Psoas muscle (tissue), 7 donors: ENCODE measurements at regions not wholly inside any gene's neighbourhood (a gene's known extent, or its start where the extent isn't known, plus 50 kb on each side); places are given as distances from the start of the nearest gene placed in this dataset.

Experiments
- ATAC-seq, 4 donors: fragments of 200-7000 bp; cut with Tn5 transposase; one replicate each; pipeline ENCODE4 v1.9.1; 2020; ENCODE audit warnings: moderate library complexity in 3 of 4, mild to moderate bottlenecking in 2 of 4
- DNase-seq, 2 donors: peaks; one replicate each; pipeline ENCODE4 v3.0.0-alpha.2; 2020
- H3K27ac ChIP-seq: fragments of 200-600 bp; one replicate; pipeline ENCODE4 v1.8.0; 2022
- H3K27me3 ChIP-seq, 3 donors: fragments of 200-600 bp in 1 of 3; one replicate each; pipeline versions ENCODE4 v1.6.1 to v1.8.0; 2013 to 2022; ENCODE audit warnings: low read length in 2 of 3, mild to moderate bottlenecking in 2 of 3, moderate library complexity in 1 of 3; ENCODE audit not compliant: insufficient read depth in 3 of 3
- H3K36me3 ChIP-seq, 2 donors: fragments of 200-600 bp in 1 of 2; one replicate each; pipeline versions ENCODE4 v1.6.1 to v1.8.0; 2013 to 2022; ENCODE audit warnings: low read depth in 1 of 2, mild to moderate bottlenecking in 1 of 2, moderate library complexity in 1 of 2; ENCODE audit not compliant: insufficient read depth in 1 of 2
- H3K4me1 ChIP-seq: fragments of 200-600 bp; one replicate; pipeline ENCODE4 v1.8.0; 2022
- H3K4me3 ChIP-seq: fragments of 200-600 bp; one replicate; pipeline ENCODE4 v1.8.0; 2022; ENCODE audit warnings: mild to moderate bottlenecking
- H3K9me3 ChIP-seq: fragments of 200-600 bp; one replicate; pipeline ENCODE4 v1.8.0; 2022
- CTCF ChIP-seq: fragments of 200-600 bp; IDR thresholded peaks from one replicate; pipeline ENCODE4 v1.8.0; 2022; ENCODE audit warnings: antibody characterized with exemption
- WGBS, 3 donors: extraction: QIAGEN DNeasy Blood & Tissue Kit; methylation state at CpG; one replicate each; pipeline versions ENCODE4 v1.1.6 to v1.1.7; 2013; 5-methylcytosine and 5-hydroxymethylcytosine counted together
- intact Hi-C, 2 donors: fragments of 100-400 bp; cut with DNase I; formaldehyde crosslinking; loops; one replicate each; pipeline versions ENCODE4 v1.11.0 to v1.14.2; 2022
- donor health status: healthy with polysubstance abuse.
- donor health status: DM: no; HTN: no; CAD: no; lungs with moderate emphysema.
- donor health status: Bipolar disorder and iron deficiency.
- donor health status: healthy.
- donor health status: DM: yes; HTN: yes; CAD: no.
- donor health status: DM: no; HTN: no; CAD: no.
- donor health status: DM: yes; HTN: yes; CAD: no.

DNA sequence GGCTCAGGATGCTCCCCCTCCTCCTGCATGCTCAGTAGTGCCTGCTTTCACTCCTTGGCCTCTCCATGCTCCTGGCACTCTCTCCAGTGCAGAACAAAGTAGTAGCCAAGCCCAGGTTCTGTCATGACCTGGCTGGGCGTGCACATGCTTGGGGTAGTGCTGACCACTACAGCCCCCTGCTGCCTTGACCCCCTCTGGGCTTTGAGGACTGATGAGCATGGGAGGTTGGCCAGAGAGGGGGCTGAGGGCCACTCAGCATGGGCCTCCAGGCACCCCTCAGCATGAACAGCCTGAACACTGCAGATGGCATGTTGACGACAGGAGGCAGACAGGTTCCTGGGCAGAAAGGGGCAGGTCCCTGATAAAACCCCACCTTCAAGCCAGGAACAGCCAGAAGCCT is 935.7 kb upstream of the PRMT6 start:
- H3K4me3 ChIP-seq = no peak overlapping the region
- no peak for TF ChIP-seq CTCF
- intact Hi-C loops = no loop called here
- no peaks in the 10 kb centered on the region for H3K27me3 ChIP-seq
- no peak for ATAC-seq
- H3K9me3 ChIP-seq = no peaks in the 10 kb centered on the region
- DNase-seq = no peak
- 58 to 82% (median 81%) methylated on average over 2 of the region's 2 CpGs for WGBS, 3 donors
- H3K4me1 ChIP-seq = no peaks in the 10 kb centered on the region
- H3K27ac ChIP-seq = no peak overlapping the region
- no peaks in the 10 kb centered on the region for H3K36me3 ChIP-seq

DNA sequence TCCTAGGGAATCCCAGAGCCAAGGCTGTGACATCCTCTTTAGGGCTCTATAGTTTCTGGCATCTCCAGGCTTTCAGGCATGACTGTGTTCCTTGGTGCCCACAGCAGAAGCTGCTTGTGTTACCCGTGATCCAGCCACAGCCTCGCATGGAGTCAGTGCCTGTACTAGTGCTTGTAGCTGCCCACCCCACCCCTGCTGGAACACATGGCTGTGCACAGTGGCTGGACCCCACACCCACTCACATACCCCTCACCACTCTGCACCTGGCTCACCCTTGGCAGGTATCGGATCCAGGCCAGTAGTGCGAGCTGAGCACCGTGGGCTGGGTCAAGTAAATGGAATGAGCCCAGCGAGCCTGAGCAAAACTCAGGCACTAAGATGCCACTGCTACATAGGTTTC is 934.7 kb upstream of the PRMT6 start:
- H3K36me3 ChIP-seq = no peaks in the 10 kb centered on the region
- no peaks in the 10 kb centered on the region for H3K27me3 ChIP-seq
- no peak for TF ChIP-seq CTCF
- no peak overlapping the region for H3K27ac ChIP-seq
- intact Hi-C loops = no loop called here
- H3K4me1 ChIP-seq = no peaks in the 10 kb centered on the region
- ATAC-seq = no peak
- no peak overlapping the region for H3K4me3 ChIP-seq
- 86 to 95% (median 90%) methylated on average over 6 of the region's 6 CpGs for WGBS, 3 donors
- H3K9me3 ChIP-seq = no peaks in the 10 kb centered on the region
- no peak for DNase-seq

GRCh38 chr1:106134561-106134960 is 921.9 kb upstream of the PRMT6 start:
- H3K9me3 ChIP-seq = no peaks in the 10 kb centered on the region
- H3K36me3 ChIP-seq = no peaks in the 10 kb centered on the region
- no peaks in the 10 kb centered on the region for H3K27me3 ChIP-seq
- WGBS, 3 donors = 61 to 77% (median 70%) methylated on average over 3 of the region's 3 CpGs
- ATAC-seq (no peak), DNase-seq (no peak)
- H3K4me1 ChIP-seq = no peaks in the 10 kb centered on the region
- H3K4me3 ChIP-seq = no peak overlapping the region
- H3K27ac ChIP-seq = no peak overlapping the region
- intact Hi-C loops = no loop called here
- TF ChIP-seq CTCF = no peak

DNA sequence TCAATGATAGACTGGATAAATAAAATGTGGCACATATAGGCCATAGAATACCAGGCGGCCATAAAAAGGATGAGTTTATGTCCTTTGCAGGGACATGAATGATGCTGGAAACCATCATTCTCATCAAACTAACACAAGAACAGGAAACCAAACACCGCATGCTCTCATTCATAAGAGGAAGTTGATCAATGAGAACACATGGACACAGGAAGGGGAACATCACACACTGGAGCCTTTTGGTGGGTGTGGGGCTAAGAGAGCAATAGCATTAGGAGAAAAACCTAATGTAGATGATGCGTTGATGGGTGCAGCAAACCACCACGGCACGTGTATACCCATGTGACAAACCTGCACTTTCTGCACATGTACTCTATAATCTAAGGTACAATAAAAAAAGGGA is 883.4 kb upstream of the PRMT6 start:
- ATAC-seq (no peak), DNase-seq (no peak)
- Histone ChIP-seq H3K36me3 (no peaks in the 10 kb centered on the region), H3K4me3 (no peak overlapping the region), H3K27me3 (no peaks in the 10 kb centered on the region), H3K4me1 (no peaks in the 10 kb centered on the region), H3K27ac (no peak overlapping the region), H3K9me3 (no peaks in the 10 kb centered on the region)
- intact Hi-C loops = no loop called here
- 88 to 90% (median 88%) methylated on average over 5 of the region's 5 CpGs for WGBS, 3 donors
- TF ChIP-seq CTCF = no peak

GRCh38 chr1:106178791-106179190 is 877.7 kb upstream of the PRMT6 start:
- Histone ChIP-seq H3K4me1 (no peaks in the 10 kb centered on the region), H3K36me3 (no peaks in the 10 kb centered on the region), H3K4me3 (no peak overlapping the region), H3K27me3 (no peaks in the 10 kb centered on the region), H3K9me3 (peaks cover 3% of the 10 kb centered on the region), H3K27ac (no peak overlapping the region)
- no peak for ATAC-seq
- no peak for DNase-seq
- intact Hi-C loops = no loop called here
- TF ChIP-seq CTCF = no peak
